HG02571 (cell line): ENCODE measurements at regions not wholly inside any gene's neighbourhood (a gene's known extent, or its start where the extent isn't known, plus 50 kb on each side); places are given as distances from the start of the nearest gene placed in this dataset.

ENCODE experiments used
- ATAC-seq: cut with Tn5 transposase; IDR thresholded peaks from one replicate; pipeline ENCODE4 v1.9.1; 2021; ENCODE audit warnings: mild to moderate bottlenecking, moderate library complexity; ENCODE audit not compliant: unreplicated experiment

DNA sequence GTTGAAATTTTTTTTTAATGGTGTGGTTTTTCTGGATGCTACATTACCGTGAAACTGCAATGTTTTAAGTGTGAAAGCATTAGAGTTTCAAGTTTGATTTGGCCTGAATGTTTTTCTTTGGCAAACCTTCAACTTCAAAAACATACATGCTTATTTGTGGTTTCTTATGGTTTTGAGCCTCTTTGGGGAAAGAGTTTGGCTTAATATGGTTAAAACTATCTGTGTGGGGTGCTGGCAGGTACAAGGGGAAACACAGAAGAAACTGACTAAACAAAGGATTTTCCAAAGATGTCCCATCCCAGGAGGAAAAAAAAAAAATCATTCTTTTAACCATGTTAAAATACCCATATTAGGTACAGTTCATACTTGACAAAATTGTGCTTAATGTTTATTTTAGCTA lies 121.1 kb downstream of the HGF start:
- ATAC-seq = no peak

- ATAC-seq = no peak
These were observed 124.4 kb downstream of the HGF start for GRCh38 chr7:81645435-81645834.

GRCh38 chr7:81641873-81642272 lies 128.0 kb downstream of the HGF start:
- ATAC-seq = no peak

DNA sequence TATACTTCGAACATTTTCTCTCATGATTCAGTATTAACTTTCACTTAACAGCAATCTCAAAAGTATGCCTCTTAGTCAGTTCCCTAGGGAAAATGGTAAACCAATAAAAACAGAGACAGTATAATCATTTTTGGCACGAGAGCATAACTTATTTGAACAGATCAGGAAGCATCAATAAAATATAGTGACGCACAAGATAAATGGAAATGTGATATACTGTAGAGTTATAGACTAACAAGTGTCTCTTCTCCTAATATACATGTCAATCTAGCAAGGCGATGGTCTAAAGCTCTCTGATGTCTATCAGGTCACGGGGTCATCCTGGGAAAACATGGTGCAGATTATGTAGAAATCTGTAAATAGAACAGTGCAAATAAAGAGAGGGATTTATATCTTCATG lies 131.6 kb downstream of the HGF start:
- no peak for ATAC-seq

- ATAC-seq = no peak
These were observed 132.3 kb downstream of the HGF start for GRCh38 chr7:81637534-81637933.

- no peak for ATAC-seq
These were observed 137.4 kb downstream of the HGF start for GRCh38 chr7:81632418-81632817.

GRCh38 chr7:81630600-81630999 lies 139.2 kb downstream of the HGF start:
- no peak for ATAC-seq

- no peak for ATAC-seq
These were observed 140.1 kb downstream of the HGF start for GRCh38 chr7:81629702-81630101.

DNA sequence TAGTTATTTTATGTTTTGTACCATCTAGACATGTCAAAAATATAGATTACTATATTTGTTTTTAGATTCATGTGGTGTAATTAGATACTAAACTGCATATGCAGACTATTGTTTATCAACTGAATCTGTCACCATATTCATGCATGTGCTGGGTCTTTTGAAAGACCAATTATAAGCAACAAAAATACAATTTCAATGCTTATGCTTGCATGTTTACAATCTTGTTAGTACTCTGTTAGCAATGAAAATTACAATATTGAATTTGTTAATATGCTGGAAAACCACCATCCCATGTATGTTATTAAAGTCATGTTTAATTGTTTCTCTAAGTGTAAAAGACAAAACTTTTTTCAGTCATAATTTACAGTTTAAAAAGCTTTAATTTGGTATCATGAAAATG lies 140.9 kb downstream of the HGF start:
- ATAC-seq = no peak

GRCh38 chr7:81627536-81628287 lies 142.1 kb downstream of the HGF start:
- no peak for ATAC-seq

- no peak for ATAC-seq
These were observed 143.8 kb downstream of the HGF start for GRCh38 chr7:81626008-81626407.

DNA sequence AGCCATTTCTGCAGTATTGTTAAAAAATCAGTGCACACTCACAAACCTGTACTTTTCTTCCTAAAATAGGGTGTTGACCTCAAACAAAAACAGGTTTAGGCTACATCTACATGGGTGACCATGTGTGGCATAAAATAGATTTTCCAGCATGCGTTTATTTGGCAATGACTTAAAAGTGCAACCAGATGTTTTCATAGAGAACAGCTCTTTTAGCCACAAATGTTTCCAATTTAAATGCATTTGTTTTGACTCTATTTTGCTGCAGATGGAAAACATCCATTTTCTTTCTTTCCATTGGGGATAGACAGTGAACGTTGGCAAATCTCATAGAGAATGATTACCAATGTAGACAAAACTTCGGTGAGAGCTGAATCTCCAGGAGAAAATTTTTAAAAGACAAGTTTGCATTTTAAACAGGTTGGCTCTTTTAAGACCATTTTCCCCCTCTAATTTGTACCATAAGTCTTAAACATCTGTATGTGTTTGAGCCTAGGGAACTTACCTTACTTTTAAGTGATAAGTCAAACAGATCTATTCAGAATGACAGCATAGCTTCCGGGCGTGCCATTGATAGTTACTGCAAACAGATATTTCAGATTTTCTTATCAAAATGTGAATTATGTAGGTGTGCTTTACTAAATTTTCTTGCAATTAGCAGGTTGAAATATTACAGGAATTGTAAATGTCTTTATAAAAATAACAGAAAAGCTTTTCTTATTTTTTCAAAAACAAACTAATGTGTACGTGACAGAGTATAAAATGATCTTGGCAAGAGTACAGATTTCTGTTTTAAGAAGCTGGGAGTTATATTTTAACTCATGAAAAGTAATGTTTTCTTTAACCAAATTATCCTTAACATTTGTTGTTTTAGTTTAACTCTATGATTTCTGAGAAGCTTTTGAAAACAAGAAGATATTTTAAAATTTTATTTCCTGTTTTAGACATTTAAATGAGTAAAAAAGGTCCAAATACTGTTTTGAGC lies 144.9 kb downstream of the HGF start:
- ATAC-seq = no peak

- ATAC-seq = no peak
These were observed 145.7 kb downstream of the HGF start for GRCh38 chr7:81624021-81624592.

GRCh38 chr7:81623251-81623855 lies 146.5 kb downstream of the HGF start:
- no peak for ATAC-seq

GRCh38 chr7:81621893-81622292 lies 148.0 kb downstream of the HGF start:
- no peak for ATAC-seq

- no peak for ATAC-seq
These were observed 151.3 kb downstream of the HGF start for GRCh38 chr7:81618396-81619014.

DNA sequence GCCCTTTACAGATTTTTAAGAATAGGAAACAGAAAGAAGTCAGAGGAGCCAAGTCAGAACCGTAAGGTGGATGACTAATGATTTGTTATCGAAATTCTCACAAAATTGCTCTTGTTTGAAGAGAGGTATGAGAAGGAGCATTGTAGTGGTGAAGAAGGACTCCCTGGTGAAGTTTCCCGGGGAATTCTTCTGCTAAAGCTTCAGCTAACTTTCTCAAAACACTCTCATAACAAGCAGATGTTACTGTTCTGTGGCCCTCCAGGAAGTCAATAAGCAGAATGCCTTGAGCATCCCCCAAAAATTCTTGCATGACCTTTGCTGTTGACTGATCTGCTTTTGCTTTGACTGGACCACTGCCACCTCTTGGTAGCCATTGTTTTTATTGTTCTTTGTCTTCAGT lies 152.9 kb downstream of the HGF start:
- no peak for ATAC-seq

GRCh38 chr7:81611805-81612204 lies 158.0 kb downstream of the HGF start:
- no peak for ATAC-seq

DNA sequence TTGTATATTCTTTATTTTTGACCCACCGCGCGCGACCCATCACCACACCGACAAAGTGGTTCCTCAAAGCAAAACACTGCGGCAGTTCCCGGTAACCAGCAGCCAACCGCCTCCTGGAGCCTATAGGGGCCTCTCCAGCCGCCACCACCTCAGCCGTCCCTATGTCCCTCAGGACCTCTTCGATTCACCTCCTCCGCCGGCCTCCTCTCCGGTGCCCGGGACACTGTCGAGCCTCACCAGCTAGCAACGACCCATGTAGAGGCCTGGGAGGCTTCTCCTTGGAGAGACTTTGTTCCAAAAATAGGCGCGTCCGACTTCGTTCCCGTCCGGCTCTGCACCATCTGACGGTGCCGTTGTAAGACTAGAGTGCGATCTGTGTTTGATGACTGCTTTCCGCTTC lies 158.8 kb downstream of the HGF start:
- no peak for ATAC-seq

DNA sequence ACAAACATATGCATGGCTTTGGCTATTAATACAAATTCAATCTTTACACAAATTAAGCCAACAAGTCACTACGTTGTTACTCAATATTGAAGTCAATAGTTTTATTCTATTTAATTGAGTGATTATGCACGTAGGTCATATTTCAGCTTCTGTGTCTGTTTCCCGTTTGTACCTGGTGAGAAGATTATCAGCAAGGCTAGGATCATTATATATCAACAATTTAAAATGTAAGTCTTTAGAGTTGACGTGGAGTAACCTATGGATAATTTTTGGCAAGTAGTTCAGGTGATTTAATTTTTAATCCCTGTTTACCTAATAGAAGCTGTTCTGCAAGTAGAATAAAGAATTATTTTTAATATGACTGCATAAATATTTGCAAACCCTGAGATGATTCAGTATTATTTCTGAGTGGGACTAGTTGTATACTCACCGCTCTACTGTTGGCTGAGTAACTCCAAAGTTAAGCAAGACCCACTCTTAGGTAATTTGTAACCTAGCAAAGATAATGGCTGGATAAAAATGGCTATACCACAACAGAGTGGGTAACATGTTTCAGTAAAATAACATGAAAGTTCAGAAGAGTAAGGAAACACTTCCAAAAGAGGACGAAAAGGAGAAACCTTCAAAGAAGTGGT lies 161.0 kb downstream of the HGF start:
- ATAC-seq = no peak
